Stimulated activated CD8-positive, alpha-beta memory T cell treated with anti-CD3 and anti-CD28 coated beads, Interleukin-7, amount 100 ng/mL, for 1 hour (primary cell): ENCODE measurements at regions not wholly inside any gene's neighbourhood (a gene's known extent, or its start where the extent isn't known, plus 50 kb on each side); places are given as distances from the start of the nearest gene placed in this dataset.

Source experiments
- DNase-seq, 2 donors: peaks; one replicate each; pipeline ENCODE4 v3.0.0-alpha.2; 2020; ENCODE audit warnings: low read depth in 2 of 2

DNA sequence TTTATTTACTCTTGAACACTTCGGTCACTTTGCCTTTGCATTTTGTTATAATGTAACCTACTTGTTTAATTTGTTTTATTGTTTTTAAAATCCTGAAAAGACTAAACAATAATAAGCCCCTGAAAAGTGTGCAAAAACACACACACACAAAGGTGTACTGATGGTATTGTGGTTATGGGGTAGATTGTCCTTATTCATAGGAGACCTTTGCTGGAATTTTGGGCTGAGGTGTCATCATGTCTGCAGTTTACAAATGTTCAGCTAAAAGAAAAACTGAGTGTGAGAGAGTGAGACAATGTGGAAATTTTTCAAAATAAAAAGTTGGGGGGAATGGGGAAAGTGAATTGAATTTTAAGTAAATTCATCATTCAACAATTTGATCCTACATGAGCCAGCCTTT lies 174.9 kb downstream of the QDPR start:
- DNase-seq = no peak

DNA sequence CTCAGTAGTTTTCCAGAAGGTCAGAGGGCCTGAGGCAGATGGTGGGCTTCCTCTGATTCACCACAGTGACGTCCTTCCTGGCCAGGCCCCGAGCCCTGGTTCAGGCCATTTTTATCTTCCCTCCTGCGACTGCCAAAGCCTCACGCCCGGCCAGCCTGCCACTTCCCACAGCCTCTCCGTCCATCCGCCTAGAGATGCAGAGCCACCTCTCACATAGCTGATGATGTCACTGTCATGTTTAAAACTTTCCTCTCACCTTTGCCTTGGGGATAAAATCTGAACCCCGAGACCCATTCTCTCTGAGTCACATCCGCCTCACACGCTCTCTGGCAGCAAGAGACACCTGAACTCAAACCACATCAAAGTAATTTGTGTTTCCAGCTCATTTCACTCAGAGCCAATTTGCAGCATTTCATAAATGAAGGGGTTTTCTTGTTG lies 175.3 kb downstream of the QDPR start:
- DNase-seq = peak; percentile 25 to 27

DNA sequence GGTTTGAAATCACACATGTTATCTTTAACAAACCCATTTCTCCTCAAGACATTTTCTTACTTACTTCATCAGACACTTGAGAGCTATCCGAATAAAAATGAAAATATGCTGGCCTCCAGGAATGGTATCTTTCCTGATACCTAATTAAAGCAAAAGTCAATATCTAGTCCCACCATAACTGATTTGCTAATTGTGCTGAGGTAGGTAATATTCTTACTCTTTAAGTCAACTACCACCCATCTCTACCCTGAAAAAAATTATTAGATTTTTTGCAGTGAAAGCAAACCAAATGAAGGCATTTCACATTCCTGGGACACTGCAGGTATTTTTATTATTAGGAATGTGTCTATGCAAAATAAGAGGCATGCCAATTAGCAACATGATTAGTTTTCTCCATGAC lies 175.8 kb downstream of the QDPR start:
- DNase-seq = no peak

DNA sequence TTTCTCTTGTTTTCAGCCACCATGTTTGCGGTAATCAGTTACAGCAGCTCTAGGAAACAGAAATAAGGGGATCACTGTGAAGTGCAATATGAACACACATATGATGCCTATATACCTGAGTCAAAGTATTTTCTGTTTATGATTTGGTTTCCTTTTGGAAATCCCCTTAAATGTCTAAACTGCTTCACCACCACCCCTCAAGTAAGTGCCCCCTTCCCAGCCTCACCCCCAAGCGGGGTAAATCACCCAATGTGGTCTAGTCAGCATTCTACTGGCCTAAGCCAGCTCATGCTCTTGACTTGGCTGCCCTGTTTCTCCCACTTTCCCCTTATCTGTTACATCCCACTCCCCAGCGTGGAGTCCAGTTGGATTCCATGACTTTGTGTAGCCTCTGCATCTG lies 176.5 kb downstream of the QDPR start:
- no peak for DNase-seq

DNA sequence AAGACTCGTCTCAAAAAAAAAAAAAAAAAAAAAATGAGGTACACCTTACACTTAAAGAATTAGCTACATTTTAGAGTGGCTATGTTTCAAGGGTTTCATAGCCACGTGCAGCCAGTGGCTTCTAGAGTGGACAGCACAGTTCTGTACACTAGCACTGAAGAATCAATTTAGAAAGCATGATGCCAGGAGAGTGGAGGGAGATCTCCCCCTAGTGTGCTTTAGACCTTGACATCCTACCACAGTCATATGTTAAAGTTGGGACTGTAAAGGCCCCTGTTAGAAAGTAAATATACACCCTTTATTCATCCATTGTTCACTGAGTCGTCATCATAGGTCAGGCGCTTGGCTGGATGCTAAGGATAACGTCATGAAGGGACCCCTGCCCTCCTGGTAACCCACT lies 179.4 kb downstream of the QDPR start:
- DNase-seq = no peak

DNA sequence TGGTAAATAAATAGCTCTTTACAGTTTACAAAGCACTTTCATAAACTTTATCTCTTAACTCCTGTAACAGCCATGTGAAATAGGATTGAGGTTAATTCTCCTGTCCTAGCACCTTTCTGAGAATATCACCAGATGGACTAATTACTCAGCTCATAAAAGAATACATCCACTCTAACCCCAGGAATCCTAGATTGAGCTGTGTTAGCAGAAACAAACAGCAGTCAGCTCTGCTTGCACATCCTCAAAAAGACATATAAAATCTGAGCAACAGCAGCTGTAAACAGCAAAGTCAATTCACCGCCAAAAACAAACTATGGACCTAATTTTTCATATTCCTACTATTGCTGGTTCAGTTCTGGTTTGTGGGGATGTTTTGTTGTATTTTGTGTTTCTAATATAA lies 182.8 kb downstream of the QDPR start:
- DNase-seq = no peak

DNA sequence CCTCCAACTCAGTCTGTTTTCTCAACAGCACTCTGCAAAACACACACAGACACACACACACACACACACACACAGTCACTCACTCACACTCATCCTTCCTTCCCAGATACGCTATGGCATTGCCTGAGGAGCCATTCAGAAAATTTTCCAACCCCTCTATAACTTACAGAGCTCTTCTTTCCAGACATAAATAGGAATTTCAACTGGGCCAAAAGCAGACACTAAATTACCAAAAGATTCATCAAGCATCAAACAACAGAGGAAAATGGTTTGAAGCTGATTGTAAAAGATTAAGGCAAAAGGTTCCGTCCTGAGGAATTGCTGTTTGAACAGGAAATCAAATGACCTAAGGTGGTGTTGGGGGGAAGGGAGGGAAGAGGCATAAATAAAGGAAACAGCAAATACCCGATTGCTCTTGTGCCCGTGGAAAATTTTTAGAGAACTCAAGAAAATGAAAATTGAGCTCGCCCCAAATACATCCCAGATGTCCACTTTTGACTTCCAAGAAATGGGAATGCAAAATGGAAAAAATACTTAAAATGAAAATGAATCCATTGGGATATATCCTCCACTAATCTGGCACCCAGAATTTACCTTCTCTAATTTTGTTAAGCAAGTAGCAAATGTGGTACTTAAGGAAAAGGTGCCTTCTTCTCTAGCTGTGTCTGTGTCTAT lies 183.6 kb downstream of the QDPR start:
- no peak for DNase-seq

DNA sequence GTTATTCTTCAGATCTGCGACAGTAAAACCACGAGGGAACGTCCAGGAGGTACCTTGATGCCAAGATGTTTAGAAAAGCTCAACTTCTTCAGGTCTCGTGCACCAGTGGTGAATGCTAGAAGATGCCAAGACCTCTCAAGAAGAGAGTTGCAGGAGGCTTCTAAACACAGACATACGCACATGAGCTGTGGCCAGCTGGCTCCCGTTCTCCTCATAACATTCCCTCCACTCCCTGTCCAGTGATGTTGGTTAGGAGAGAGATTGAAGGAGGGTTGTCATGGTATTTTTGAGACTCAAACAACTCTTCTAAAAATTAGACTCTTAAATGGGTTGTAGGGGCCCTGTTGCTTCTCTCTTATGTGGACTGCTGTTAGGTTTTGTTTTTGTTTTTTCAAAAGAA lies 184.3 kb downstream of the QDPR start:
- DNase-seq = no peak

DNA sequence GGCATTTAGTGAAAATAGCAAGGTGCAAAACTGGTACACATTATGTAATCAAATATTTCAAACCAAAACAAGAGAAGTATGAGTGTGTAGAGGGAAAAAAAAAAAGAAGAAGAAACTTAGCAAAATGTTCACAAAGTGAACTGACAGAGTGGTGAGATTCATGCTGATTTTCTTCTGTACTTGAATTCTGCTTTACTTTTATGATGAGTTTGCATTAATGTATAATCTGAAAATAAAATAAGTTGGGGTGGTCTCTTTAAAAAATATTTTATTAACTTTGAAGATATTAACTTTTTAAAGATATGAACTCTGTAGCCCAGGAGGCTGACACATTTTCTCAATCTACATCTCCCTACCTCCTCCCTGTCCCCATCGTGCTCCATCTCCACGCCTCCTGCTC lies 185.1 kb downstream of the QDPR start:
- no peak for DNase-seq

DNA sequence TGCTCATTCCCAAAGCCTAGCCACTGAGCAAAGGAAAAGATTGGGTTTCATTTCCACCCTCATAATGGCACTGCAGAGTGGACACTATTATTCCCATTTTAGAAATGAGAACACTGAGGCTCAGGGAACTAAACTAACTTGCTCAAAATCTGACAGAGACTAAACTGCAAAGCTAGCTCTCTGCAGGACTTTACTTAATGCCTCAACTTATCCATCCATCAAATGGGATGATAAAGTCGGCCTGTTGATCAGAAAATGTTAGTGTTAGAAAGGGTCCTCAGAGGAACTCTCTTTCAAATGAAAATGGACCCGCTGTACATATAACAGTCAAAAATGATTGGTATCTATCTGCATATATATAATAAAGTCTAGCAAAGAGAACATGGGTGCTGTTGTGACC lies 186.8 kb downstream of the QDPR start:
- DNase-seq = no peak

DNA sequence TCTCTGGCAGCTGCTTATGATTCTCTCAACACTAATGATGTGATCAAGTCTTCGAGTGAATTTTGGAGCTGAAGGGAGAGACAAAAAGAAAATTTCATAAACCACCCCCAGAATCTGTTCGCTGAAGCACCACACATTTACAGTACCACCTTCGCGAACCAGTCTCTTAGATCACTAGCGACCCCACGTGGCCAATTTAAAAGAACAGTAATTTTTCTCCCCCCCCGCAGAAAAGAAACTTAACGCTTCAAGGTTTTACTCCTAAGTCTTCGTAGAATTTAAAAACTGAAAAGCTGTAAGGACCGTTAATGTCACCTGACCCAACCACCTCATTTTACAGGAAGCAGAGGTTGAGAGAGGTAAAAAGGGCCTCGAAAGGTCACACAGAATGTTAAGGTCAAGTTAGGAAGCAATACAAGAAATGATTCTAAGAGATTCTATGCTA lies 187.5 kb downstream of the QDPR start:
- DNase-seq = peak in 1 of 2 donors; percentile 23

DNA sequence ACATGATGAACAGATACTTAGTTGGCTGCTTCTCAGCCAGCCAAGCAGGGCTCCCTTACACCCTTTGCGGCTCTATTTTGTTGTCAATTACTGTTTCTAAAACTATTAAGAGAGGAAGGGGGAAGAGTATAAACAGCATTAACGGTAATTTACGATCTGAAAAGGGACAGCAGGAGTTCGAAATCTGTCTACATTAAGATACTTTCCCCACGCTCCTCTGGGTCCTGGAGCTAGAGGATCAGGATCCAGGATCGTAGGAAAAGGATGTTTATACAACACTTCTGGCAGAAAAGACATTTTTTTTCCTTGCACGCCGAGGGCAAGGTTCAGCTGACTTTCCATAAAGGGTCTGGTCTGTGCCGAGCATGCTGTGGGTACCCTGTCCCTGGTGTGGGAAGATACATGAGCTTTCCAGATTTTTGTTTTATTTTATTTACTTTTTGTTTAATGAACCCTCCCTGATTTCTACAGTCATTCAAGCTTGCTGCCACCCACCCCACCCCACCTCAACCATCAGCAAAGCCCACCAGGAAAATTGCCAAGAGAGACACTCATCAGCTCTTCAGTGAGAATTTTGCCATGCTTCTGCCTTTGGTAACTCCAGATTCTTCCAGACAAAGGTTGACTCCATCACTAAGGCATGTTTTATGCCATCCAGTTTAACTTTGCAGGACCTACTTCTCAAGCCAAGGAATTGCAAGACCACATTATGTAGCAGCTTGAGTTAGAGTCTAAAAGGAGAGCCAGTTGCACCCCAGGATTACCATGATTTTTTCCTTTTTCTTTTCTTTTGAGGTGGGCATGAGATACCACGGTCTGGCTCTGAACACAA lies 188.1 kb downstream of the QDPR start:
- DNase-seq = no peak

DNA sequence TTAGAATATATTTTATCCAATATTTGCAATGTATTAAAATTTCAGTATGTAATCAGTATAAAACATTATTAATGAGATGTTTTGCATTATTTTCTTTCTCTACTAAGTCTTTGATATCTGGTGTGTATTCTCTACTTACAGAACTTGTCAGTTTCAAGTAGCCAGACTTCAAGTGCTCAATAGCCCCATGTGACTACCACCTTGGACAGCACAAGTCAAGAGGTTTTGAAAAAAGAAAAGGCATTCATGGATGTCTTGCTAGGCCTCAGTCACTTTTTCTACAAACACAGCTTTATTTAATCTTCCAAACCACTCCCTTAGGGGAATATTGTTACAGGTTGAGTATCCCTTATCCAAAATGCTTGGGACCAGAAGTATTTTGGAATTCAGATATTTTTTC lies 189.4 kb downstream of the QDPR start:
- DNase-seq = no peak

DNA sequence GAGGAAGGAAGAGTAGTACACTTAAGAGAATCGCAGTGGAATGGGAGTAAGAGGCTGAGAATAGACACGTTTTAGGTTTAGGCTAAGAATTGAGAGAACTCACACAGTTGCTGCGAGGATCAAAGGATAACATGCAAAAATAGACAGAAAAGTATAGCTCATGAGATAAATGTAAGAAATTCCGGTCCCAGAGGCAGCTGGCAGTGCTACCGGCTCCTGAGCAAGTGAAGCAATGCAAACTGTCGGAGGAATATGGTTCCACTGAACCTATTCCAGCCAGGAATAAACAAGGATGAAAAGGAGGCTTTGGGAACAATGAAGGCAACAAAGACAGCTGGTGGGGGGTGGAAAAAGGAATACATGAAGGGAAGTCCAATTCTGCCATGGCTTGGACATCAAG lies 191.8 kb downstream of the QDPR start:
- no peak for DNase-seq

DNA sequence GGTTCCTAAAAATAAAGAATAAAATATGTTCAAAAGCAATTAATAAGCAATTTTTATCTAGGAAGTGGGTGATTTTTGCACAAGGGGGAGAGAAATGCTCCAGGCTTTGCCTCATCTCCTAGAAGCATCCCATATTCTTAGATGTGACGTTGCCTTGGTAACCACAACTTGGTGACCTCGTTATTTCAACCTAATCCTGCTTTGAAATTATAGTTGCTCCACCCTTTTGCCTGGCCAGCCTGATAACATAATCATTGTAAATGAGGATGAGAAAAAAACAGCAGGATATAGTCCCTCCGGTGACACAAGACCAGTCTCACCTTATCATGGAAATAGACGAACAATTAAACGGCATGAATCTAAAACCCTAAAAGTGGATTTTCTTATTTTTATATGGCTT lies 194.4 kb downstream of the QDPR start:
- no peak for DNase-seq

DNA sequence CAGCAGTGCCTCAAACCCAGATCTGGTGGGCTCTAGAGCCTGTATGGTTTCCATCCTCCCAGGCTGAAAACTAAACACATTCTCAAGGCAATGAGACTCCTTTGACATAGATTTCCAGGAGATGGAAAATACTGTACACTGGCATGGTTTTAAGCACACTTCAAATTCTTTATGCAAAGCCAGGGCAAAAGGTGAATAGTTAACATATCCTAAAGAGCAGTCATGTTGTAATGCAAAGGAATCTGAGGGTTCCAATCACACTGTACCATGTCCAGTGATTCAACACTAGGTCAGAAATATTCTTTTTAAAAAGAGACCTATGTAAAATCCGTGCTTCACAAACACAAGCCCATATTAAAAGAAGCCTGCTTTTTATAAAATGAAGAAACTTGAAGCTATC lies 195.3 kb downstream of the QDPR start:
- no peak for DNase-seq

DNA sequence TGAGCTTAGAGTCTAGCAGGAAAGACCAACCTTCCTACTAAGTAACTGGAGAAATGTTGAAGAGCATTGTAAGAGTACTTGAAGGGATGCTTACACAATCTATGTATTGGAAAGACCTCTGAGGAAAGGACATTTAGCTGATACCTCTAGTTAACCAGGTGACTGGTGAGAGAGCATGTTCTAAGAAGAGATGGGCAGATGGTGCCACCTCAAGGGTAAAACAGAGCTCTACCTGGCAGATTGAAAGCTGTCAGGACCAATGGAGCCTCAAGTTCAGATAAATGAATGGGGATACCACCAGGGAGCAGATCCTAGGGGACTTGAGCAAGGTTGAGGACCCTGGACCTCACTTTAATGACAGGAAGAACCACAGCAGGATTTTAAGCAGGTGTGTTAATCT lies 196.4 kb downstream of the QDPR start:
- no peak for DNase-seq

DNA sequence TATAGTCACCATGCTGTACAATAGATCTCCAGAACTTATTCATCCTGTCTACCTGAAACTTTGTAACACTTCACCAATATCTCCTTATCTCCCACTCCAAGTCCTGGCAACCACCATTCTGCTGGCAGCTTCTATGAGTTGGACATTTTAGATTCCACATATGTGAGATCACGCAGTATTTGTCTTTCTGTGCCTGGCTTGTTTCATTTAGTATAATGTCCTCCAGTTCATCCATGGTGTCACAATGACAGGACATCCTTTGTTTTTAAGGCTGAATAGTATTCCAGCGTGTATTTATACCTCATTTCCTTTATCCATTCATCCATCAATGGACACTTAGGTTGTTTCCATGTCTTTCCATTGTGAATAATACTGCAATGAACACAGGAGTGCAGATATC lies 198.7 kb downstream of the QDPR start:
- no peak for DNase-seq

DNA sequence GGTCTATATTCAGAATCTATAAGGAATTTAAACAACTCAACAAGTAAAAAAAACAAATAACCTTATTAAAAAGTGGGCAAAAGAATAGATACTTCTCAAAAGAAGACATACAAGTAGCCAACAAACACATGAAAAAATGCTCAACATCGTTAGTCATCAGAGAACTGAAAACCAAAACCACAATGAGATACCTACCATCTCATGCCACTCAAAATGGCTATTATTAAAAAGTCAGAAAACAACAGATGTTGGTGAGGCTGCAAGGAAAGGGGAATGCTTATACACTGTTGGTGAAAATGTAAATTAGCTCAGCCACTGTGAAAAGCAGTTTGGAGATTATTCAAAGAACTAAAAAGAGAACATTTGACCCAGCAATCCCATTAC lies 201.6 kb downstream of the QDPR start:
- no peak for DNase-seq

DNA sequence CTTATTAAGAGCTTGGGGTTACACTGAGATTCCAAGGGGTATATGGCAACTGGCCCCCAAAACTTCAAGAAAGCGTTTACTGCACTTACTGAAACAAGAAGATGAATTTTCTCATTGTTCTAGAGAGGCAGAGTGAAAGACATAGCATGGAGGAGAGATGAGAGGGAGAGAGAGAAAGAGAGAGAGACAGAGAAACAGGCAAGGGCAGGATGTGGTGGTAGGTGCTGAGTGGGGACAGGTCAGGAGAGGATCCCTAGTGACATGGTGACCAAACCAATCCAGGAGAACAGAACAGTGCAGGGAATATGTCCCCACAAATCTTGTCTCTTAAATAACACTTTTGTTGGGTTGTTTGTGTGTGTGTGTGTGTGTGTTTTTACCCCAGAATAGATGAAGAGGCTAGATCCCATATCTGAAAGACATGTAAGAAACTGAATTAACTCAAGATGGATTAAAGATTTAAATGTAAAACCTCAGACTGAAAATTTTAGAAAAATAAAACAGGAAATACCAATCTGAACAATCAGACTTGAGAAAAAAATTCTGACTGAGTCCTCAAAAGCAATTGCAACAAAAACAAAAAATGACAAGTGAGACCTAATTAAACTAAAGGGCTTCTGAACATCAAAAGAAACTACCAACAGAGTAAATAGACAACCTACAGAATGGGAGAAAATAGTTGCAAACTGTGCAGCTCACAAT lies 202.2 kb downstream of the QDPR start:
- no peak for DNase-seq

DNA sequence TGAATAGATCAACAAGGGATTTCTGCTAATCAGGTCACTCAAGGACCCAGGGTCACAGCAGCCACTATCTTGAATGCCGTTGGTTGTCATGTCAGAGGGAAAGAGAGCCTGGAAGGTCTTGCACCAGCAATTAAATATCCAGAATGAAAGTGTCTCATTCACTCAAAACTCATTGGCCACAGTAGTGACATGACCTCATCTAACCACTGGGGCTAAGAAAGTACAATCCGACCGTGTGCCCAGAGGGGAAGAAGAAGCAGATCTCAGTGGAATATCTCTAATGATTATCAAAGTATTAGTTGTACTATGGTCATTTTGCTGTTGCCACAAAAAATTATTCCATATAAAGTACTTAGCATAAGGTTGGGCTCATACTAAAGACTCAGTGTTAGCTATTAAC lies 210.0 kb downstream of the QDPR start:
- no peak for DNase-seq

DNA sequence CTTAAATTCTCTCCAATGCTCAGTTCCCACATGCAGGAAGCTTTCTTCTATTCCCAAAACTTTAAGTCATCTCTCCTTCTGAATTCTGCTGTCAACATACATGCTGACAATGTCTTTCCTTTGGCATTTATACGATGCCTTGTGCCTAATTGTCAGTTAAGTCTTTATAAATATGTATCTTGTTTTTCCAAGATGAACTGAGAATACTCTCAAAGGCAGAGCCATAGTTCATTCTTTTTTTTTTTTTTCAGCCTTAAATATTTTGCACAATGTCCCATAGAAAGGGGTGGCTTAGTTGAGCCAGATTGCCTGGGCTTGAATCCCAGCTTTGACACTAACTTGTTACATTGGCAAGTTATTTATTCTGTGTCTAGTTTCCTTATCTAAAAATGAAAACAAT lies 210.6 kb downstream of the QDPR start:
- DNase-seq = no peak
